ENCODE measurements at regions not wholly inside any gene's neighbourhood (a gene's known extent, or its start where the extent isn't known, plus 50 kb on each side); places are given as distances from the start of the nearest gene placed in this dataset.
"Not testable (repeated sequence)": the region's sequence is repeated elsewhere in the genome, so short reads cannot be mapped to it uniquely, and the experiment has no call there.

GRCh38 chr22:25462474-25463346, 101.8 kb upstream of the GRK3 start:
- DNase-seq, result peak in 1 of 2 experiments; percentile 16

DNA sequence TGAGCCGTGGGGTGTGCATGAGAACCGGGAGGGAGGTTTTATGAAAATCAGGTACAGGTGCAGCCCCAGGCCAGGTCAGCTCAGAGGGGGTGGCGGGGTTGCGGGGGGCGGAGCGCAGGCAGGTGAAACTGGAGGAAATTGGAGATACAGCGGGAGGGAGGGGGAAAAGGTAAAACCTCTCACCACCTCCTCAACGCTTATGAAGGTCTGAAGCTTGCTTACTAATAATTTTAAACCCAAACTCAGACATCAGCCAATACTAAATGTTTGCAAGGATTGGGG, 101.2 kb upstream of the GRK3 start:
- DNase-seq, result not testable (repeated sequence)

GRCh38 chr22:25464326-25464725, 100.1 kb upstream of the GRK3 start:
- DNase-seq, result not testable (repeated sequence)

GRCh38 chr22:25465949-25466348, 98.5 kb upstream of the GRK3 start:
- no peak for DNase-seq

DNA sequence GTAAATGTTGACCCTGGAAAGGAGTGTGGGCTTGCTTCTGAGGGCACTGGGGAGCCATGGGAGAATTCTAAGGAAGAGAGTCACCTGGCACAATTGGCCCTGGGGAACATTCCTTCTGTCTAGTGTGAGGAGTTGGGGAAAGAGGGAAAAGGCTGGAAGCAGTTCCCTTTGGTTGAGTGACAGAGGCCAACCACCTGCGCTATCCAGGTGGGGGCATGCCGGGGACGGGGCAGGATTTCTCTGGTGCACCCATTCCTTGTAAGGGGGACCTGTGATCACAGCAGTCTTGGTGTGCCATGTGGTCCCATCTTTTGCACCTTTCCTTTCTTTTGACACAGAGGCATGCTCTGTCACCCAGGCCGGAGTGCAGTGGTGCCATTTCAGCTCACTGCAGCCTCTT, 92.1 kb upstream of the GRK3 start:
- no peak for DNase-seq

DNA sequence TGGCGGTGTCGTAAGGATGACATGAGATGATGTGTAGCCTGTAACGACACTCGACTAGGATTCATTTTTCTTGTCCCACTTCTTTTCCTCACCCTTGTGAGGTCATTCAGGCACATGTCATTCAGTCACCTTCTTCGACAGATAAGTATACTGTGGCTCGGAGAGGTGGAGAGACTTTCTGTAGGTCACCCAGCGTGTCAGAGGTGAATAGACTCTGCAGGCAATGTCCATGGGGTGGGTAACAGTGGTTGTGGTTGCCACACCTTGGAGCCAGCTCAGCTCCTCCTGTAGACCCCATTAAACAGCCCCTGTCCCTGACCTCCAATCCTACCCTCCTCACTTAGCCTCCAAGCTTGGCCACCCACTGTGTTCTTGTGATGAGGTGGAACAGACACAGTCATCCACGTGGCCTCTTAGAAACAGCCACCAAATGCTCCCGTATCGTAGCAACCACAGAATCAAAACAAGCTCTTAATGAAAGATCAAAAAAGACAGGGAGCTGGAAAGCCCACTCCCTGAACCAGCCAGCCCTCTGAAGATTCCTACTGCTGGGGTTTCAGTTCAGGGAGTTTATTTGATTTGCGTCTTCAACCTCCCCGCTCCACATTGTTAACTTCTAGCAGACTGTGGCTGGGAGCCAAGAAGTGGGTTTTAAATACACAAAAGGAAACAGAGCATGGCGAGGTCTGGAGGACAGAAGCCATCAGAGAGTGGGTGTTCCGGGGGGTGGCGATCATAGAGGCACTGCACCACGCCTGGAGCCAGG, 89.0 kb upstream of the GRK3 start:
- no peak for DNase-seq

DNA sequence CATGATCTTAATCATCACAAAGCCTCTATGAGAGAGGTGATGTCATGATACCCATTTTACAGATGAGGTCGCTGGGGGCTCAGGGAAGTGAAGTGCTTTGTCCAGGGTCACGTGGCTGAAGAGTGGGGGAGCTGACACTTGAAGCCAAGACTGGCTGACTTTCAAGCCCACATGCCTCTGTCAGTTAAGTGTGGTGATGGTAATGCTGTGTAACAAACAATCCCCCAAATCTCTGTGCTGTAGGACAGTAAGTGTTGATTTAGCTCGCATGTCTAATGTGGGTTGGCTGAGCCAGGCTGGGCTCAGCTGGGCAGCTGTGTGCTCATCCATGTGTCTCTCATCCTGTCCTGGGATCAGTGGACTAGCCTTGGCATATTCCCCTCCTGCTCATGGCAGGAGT, 87.1 kb upstream of the GRK3 start:
- no peak for DNase-seq

DNA sequence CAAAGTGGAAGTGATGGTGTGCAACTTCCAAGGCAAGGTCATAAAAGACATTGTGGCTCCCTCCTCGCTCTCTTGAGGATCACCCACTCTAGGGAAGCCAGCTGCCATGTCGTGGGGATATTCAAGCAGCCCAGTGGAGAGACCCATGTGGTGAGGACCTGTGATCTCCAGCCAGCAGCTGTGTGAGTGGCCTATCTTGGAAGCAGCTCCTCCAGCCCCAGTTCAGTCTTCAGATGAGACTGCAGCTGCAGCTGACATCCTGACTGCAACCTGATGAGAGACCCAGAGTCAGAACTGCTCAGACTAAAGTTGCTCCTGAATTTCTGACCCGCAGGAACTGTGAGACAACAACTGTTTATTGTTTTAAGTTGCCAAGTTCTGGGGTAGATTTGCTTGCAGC, 86.4 kb upstream of the GRK3 start:
- no peak for DNase-seq

GRCh38 chr22:25478528-25478927, 85.9 kb upstream of the GRK3 start:
- no peak for DNase-seq

- DNase-seq, result not testable (repeated sequence)
Observed at GRCh38 chr22:25480868-25481267, 83.6 kb upstream of the GRK3 start.

DNA sequence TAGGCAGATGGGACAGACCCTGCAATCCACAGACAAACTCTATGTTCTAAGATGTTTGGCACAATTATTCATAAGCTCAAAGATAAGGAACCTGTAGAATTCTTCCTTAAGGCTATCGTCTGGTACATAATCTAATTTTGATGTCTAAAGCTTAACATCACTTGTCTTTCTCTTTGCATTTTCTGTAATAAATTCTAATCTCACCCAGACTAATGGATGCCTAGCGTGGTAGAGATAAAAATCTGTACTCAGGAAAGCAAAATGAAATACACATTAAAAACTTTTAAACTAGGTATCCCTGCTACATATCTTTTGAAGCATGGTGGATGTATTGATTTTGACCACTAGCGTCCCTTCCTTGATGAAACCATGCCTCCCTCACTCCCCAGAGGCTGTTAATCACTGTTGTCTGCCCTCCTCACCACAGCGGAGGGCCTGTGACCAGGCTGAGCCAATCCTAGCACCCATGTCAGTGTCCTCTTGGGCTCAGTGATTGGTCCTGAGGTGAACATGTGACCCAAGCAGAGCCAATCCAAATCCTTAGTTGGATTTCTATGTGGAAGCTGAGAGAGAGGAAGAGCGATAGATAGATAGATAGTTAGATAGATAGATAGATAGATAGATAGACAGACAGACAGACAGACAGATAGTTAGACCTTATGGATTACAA, 82.2 kb upstream of the GRK3 start:
- DNase-seq, result no peak

- peak; percentile 66 to 91 for DNase-seq
Observed at GRCh38 chr22:25482868-25483639, 81.4 kb upstream of the GRK3 start.

GRCh38 chr22:25483931-25484330, 80.5 kb upstream of the GRK3 start:
- DNase-seq, result no peak

DNA sequence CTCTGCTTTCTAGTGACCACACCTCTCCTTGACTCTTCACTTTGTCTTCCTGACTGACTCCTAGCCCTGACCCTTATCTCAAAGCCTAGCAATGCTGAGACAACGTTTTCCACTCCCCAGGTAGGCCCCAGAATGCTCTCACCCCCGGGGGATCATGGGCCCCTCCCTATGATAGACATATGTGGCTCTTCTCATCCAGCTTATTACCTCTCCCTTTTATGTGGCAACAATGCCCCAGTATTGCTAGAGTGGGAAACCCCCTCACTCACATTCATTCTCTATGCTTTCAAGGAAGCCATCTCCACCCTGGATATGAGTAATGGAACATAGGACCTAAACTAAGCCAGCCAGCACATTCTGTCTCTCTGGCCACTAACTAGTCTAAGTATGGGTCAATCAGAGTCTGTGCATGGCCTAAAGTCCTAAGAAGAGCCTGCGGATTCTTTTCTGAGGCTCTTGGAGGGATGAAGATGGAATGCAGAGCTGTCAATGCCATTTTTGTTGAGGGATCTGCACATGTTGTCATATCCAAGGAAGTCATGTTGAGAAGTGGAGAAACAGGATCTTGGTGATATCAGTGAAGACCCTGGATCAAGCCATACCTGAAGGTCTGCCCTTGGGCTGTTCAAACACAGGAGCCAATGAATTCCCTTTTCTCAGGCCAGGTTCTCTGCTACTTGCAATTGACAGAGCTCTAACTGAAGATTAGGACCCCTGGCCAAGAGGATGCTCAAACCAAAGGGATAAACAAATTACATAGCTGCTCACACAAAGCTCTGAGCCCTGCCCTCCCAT, 79.8 kb upstream of the GRK3 start:
- DNase-seq, result no peak

DNA sequence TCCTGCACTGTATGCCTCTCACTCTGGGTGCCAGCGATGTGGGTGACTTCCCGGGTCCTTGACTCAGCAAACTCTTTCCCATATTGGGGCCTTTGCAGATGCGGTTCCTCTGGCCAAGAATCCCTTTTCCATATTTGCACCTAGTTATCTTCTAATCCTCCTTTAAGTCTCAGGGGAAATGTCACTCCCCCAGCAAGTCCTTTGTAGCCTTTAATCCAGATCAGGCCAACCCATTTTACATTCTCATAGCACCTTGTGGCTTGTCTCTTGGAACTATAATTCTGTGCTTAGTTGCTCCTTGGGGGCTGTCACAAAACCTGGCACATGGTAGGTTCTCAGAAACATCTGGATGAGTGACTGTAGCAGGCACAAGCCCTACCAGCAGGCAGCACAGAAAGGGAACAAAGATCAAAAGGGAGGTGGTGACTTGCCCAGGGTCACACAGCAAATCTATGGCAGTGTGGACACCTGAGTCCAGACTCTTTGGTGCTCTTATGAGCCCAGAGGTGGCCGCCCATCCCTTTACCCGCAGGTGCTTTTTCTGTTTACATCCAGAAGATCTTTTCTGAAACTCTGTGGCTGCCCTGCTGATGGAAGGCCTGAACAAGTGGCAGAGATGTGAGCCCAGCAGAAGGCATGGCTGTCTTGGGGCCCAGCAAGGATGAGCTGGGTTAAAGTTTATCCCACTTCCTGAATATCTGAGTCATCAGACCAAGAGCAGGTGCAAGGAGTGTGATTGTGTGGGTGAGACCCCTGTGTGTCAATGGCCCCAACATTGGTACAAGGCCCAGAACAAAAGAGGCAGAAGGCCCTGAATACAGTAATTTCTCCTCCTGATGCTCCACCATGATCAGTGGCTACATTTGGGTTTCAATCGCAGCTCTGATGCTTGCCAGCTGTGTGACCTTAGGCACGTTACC, 78.6 kb upstream of the GRK3 start:
- no peak for DNase-seq

- no peak for DNase-seq
Observed at GRCh38 chr22:25487508-25487907, 77.0 kb upstream of the GRK3 start.

DNA sequence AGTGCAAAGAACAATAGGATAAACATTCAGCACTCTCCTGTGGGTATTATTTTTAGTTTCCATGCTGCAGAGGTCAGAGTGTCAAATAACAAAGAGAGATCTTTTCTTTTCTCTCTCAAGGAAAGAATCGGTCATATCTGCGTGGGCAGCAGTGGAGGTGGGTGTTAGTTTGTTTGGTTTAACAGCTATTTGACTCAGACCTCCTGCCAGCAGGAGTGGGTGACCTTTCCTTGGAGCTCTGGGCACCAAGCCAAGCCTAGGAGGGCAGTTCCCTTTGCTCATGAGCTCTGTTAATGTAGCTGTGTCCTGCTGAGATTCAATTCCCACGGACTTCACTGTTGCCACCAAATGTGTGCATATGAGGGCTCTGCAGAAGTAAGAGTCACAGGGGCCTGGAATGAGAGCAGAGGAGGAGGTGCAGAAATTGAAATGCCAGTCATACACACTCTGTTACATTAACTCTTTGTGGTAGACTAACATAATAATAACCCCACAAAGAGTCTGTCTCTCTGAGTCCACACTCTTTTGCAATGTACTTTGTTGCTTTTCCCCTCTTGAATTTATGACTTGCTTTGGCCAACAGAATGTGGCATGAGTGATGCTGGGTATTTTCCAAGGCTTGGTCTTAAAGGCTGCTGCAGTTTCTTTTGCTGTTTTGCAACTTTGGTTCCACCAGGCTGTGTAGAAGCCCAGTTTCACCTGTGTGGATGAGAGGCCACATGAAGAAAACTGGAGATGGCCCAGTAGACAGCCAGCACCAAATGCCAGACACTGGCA, 76.0 kb upstream of the GRK3 start:
- no peak for DNase-seq

DNA sequence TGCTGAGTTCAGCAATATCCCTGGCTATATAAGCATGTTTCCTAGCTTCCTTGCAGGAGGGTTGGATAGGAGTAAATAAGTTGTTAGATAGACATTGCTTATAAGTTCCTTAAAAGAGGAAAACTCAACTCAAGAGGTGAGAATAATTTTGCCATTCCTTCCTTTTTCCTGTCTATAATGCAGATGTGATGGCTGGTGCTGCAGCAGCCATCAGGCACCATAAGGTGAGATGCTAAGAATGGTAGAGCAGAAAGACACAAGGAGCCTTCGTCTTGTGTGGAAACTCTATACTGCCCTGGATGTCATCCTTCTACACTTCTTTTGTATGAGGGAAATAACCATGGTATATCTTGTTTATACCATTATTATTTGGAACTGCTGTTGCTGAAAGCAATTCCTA, 74.5 kb upstream of the GRK3 start:
- DNase-seq, result no peak

GRCh38 chr22:25490896-25491295, 73.6 kb upstream of the GRK3 start:
- DNase-seq, result no peak

- no peak for DNase-seq
Observed at GRCh38 chr22:25492162-25492561, 72.3 kb upstream of the GRK3 start.
